GM04503 (cell line): ENCODE measurements at regions not wholly inside any gene's neighbourhood (a gene's known extent, or its start where the extent isn't known, plus 50 kb on each side); places are given as distances from the start of the nearest gene placed in this dataset.
A peak's percentile ranks its signal among the peaks of the same experiment; 100 is the strongest.

Source experiments
- DNase-seq: peaks from one replicate; pipeline ENCODE4 v3.0.0-alpha.2; 2012; ENCODE audit warnings: low read depth

DNA sequence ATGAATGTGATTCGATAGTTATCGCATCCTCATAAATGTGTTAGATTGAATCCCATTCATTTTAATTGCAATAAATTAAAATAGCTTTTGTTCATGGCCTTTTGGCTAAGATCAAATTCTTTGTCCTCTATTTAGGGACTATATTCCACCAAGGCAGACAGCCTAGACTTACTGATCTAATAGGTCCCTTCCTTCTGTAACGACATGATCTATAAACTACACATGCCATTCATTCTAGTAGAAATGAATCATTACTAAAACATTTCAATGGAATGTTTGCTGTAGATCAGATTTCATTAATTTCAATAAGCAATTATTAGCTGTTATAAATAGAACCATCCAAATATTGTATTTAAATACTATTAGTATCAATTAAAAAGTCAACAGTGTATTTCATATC lies 526.6 kb upstream of the KLHL1 start:
- no peak for DNase-seq

DNA sequence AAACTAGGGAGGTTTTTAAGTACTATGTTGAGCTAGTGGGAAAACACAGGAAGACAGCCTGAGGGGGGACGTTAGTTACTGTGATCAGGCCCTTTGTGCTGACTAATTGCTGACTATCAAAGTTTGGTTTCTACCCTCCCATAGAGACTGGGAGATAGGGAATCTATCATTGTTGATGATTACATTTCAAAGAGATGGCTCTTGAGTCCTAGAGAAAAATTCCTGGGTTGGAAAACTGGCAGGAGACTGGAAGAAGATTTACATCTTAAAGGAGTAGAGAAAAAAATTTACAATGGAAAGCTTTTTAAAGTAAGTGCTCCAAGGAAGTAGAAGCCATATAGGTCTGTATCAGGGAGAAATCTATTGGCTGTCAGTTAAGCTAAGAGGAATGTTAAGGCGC lies 522.0 kb upstream of the KLHL1 start:
- no peak for DNase-seq

- DNase-seq = no peak
Measured at GRCh38 chr13:70623239-70623638, 515.0 kb upstream of the KLHL1 start.

DNA sequence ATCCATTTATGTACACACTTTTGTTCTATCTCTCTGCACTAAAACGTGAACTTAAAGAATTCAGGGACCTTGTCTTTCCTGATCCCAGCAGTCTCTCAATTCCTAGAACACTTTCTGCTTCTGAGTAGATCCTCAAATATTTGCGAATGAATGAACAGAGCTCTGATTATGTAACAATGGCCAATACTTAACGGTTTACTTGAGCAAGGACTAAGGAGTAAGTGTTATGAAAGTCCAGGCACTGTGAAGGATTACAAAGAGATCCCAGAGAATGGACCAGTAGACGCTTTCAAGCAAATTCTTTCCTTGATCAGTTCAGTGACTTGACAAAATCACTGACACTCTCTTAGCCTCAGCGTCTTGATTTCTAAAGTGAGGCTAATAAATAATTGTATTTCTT lies 514.5 kb upstream of the KLHL1 start:
- DNase-seq = no peak

GRCh38 chr13:70619936-70620335 lies 511.7 kb upstream of the KLHL1 start:
- DNase-seq = no peak

- DNase-seq = no peak
Measured at GRCh38 chr13:70616847-70617246, 508.6 kb upstream of the KLHL1 start.

GRCh38 chr13:70613295-70613694 lies 505.0 kb upstream of the KLHL1 start:
- no peak for DNase-seq

GRCh38 chr13:70612881-70613280 lies 504.6 kb upstream of the KLHL1 start:
- DNase-seq = no peak

DNA sequence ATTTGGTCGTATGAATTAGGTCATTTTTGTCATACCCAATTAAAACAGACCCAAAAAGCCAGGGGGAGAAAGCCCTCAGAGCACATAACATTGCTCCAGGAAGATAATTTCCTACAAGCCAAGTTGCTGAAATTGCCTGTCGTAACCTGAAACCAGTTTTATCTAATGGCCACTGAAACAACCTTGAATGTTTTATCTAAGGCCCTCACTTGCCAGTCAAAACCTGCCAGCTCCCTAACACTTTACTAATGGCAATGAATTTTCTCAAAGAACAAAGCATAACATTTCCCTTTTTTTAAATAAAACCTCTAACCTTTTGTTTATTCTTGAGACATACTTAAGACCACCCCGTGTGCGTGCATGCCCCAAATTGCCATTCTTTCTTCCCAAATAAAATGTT lies 496.2 kb upstream of the KLHL1 start:
- no peak for DNase-seq

DNA sequence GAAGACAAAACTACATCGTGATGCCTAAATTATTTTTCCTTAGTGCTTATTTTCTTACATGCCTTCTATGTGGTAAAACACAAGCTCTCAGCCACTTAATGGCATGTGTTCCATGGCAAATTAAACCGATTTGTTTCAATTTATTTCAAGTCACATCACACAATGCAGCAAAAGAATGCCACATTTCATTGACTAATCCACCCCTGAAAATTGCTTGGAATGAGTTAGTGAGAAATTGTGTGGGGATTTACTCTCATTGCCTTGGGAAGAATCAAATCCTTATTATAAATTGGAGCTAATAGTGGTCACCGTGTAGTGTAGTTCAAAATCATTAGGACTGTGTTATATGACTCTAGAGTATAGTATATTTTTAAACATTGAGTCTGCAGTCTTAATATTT lies 485.5 kb upstream of the KLHL1 start:
- no peak for DNase-seq

DNA sequence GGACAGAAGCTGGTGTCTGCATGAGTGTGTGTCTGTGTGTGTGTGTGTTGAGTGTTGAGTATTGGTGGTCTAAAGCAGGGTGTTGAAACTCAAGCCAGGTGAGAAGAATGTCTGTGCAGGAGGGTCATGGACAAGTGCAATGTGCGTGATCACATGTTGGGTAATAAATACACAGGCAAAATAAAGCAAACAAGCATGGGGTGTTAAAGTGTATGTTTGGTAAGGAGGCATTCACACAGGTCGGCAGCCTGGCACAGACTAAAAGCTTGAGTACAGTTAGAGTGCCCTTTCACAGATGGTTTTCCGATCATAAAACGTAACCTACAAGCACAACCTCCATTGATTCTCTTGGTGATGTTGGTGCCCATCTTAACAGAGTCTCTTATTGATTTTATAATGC lies 476.9 kb upstream of the KLHL1 start:
- DNase-seq = no peak

- DNase-seq = no peak
Measured at GRCh38 chr13:70580825-70581224, 472.6 kb upstream of the KLHL1 start.

- DNase-seq = no peak
Measured at GRCh38 chr13:70579941-70580340, 471.7 kb upstream of the KLHL1 start.

DNA sequence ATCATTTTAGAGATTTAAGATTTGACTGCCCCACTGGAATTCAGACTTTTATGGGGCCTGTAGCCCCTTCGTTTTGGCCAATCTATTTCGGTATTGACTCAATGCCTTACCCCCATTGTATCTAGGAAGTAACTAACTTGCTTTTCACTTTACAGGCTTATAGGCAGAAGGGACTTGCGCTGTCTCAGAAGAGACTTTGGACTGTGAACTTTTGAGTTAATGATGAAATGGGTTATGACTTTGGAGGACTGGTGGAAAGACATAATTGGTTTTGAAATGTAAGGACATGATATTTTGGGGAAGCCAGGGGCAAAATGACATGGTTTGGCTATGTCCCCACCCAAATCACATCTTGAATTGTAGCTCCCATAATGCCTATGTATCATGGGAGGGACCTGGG lies 463.0 kb upstream of the KLHL1 start:
- no peak for DNase-seq

DNA sequence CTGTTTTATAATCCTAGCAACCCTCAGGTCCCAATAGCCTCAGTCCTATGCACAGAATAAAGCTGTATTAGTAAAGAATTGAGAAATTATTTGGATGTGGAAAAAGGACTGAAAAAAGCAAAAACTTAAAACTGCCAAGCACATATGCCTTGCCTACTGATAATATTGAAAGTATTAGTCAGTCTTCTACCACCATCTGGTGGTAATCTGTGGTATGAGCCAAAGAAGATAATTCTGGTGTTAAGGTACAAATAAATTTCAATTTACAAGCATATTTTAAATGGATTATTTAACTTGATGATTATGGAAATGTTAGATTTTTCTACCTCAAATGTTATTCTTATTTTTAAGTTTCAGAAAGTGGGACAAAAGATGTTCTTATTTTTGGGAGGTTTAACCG lies 460.3 kb upstream of the KLHL1 start:
- DNase-seq = peak; percentile 0

- DNase-seq = no peak
Measured at GRCh38 chr13:70544706-70545105, 436.5 kb upstream of the KLHL1 start.

GRCh38 chr13:70541451-70541850 lies 433.2 kb upstream of the KLHL1 start:
- no peak for DNase-seq

GRCh38 chr13:70534466-70534865 lies 426.2 kb upstream of the KLHL1 start:
- no peak for DNase-seq

DNA sequence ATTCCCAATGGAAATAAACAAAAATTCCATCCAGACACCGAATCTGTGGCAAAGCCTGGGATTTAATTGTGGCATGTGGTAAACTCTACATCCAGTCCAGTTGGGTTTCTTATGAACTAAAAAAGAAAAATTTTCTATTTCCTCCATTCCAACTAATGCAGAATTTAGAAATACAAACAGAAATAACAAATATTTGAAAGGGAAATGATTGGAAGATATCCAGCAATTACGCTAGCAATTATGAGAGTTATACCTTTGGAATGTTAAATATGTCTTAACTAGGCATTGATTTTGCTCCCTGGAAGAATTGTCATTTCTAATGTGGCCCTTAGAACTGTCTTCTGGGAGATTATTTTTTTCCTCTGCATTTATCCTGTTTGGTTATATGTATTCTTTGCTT lies 421.4 kb upstream of the KLHL1 start:
- DNase-seq = no peak

GRCh38 chr13:70527599-70527998 lies 419.3 kb upstream of the KLHL1 start:
- DNase-seq = no peak

DNA sequence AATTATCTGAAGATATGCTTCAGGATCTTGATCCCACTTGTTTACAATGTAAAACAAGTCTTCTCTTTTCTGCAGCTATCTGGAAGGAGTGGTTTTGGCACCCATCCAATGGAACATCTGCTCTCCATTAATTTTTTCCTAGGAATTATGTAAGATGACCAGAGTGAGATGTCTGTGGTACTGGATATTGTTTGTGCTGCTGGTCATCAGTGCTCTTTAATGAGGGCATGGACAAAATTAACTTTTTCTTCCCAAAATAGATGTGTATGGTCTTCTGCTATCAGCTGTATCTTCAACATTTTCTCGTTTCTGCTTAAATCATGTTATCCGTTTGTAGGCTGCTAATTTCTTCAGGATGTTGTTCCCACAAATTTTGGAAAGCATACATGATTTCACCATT lies 415.4 kb upstream of the KLHL1 start:
- DNase-seq = no peak

GRCh38 chr13:70520275-70521036 lies 412.2 kb upstream of the KLHL1 start:
- DNase-seq = no peak

DNA sequence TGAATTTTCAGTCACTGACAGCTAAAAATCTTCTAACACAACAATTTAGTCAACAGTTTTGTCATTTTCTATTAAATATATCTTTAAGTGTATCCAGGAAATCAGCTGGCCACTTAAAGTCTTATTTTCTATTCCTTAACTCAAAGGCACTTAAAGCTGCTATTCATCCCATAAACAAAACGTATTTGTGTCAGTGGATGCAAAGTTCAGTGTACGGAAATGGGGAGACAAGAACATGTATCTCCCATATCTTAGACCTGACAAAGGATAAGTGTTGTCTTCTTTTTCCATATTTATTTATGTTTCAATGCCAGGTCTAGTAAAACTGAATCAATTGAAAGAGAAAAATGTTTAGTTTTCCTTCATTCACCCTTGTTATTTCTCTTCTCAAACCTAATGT lies 409.8 kb upstream of the KLHL1 start:
- no peak for DNase-seq

GRCh38 chr13:70516226-70516625 lies 408.0 kb upstream of the KLHL1 start:
- DNase-seq = no peak
